ENCODE measurements at regions not wholly inside any gene's neighbourhood (a gene's known extent, or its start where the extent isn't known, plus 50 kb on each side); places are given as distances from the start of the nearest gene placed in this dataset.

DNA sequence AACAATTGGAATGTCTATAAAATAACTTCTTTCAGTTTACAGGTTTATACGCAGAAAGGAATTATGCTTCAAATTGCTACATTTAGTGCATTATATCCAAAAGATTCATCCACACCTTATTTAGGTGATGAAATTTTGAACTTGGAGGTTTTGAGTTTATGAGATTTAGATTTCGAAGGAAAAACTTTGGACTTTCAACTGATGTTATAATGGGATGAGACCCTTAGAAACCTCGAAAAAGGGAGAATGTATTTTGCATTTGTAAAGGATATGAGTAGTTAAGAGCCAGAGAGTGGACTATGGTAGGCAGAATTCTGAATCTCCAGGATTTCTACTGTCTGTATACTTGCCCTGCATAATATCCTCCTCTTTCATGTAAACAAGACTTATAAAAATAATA is 851.6 kb upstream of the MGAT4C start:
- H3K4me3 ChIP-seq (ENCODE audit: low read depth, low read length) = no peak overlapping the region
- DNase-seq (ENCODE audit: low read depth) = no peak

DNA sequence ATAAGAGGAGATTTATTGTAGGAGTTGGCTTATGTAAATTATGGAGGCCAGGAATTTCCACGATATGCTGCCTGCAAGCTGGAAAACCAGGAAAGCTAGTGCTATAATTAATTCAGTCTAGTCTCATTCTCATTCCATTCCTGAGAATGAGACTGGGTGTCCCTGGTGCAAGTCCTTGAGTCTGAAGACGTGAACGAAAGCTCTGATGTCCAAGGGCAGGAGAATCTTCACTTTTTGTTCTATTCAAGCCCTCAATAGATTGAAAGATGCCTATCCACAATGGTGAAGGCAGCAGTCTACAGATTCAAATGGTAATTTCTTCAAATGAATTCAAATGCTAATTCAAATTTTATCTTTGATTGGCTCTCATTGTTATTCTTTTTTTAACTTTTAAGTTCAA is 851.1 kb upstream of the MGAT4C start:
- no peak overlapping the region for H3K4me3 ChIP-seq (ENCODE audit: low read depth, low read length)
- no peak for DNase-seq (ENCODE audit: low read depth)

- no peak for DNase-seq (ENCODE audit: low read depth)
- no peak overlapping the region for H3K4me3 ChIP-seq (ENCODE audit: low read depth, low read length)
Observed at GRCh38 chr12:87096082-87096585, 839.9 kb upstream of the MGAT4C start.

- H3K4me3 ChIP-seq (ENCODE audit: low read depth, low read length) = no peak overlapping the region
- DNase-seq (ENCODE audit: low read depth) = no peak
Observed at GRCh38 chr12:87094356-87094755, 838.2 kb upstream of the MGAT4C start.

GRCh38 chr12:87092421-87092820 is 836.2 kb upstream of the MGAT4C start:
- H3K4me3 ChIP-seq (ENCODE audit: low read depth, low read length) = no peak overlapping the region
- no peak for DNase-seq (ENCODE audit: low read depth)

- H3K4me3 ChIP-seq (ENCODE audit: low read depth, low read length) = no peak overlapping the region
- DNase-seq (ENCODE audit: low read depth) = no peak
Observed at GRCh38 chr12:87086118-87086891, 830.1 kb upstream of the MGAT4C start.

GRCh38 chr12:87085286-87085685 is 829.1 kb upstream of the MGAT4C start:
- no peak for DNase-seq (ENCODE audit: low read depth)
- H3K4me3 ChIP-seq (ENCODE audit: low read depth, low read length) = no peak overlapping the region

GRCh38 chr12:87082756-87083155 is 826.6 kb upstream of the MGAT4C start:
- no peak for DNase-seq (ENCODE audit: low read depth)

GRCh38 chr12:87074781-87075180 is 818.6 kb upstream of the MGAT4C start:
- H3K4me3 ChIP-seq (ENCODE audit: low read depth, low read length) = no peak overlapping the region
- DNase-seq (ENCODE audit: low read depth) = no peak

More at GRCh38 chr12:87082756-87083155, 826.6 kb upstream of the MGAT4C start:
- H3K4me3 ChIP-seq (ENCODE audit: low read depth, low read length) = no peak overlapping the region

GRCh38 chr12:87066326-87066725 is 810.1 kb upstream of the MGAT4C start:
- H3K4me3 ChIP-seq (ENCODE audit: low read depth, low read length) = no peak overlapping the region
- no peak for DNase-seq (ENCODE audit: low read depth)

- DNase-seq (ENCODE audit: low read depth) = no peak
- H3K4me3 ChIP-seq (ENCODE audit: low read depth, low read length) = no peak overlapping the region
Observed at GRCh38 chr12:87059231-87059630, 803.0 kb upstream of the MGAT4C start.

DNA sequence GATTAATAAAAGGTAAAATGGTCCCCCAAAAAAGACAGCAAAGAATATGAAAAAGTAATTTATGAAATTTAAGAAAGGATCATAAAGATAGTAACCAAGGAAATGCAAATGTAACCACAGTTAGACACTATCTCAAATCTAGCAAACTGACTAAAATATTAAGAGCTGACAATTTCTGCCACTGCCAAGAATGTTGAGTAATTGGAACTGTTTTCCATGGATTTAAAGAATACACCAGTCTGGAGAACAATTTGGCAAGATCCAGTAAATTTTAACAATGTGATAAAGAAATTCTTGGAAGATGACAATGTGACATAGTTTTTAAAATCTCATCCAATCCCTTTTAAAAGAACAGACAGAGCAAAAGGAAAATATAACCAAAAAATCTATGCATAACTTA is 798.0 kb upstream of the MGAT4C start:
- no peak overlapping the region for H3K4me3 ChIP-seq (ENCODE audit: low read depth, low read length)
- no peak for DNase-seq (ENCODE audit: low read depth)

DNA sequence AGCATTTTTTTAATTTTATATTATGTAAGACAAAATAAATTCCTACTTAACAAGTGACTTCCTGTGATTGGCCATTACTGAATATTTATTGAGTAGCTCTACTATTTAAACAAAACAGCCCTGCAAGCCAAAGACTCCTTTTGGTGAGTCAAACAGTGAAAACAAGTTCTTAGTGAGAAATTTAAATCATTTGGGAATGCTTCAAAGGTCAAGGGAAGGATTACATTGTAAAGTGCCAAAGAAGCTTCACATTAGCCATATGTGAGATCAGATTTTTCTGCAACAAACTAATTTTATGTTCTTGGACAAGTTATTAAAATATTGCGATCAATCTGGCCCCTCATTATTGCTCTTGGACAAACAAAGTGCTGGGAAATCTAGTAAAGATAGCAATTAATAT is 795.4 kb upstream of the MGAT4C start:
- peak; percentile 2 for DNase-seq (ENCODE audit: low read depth)
- no peak overlapping the region for H3K4me3 ChIP-seq (ENCODE audit: low read depth, low read length)

DNA sequence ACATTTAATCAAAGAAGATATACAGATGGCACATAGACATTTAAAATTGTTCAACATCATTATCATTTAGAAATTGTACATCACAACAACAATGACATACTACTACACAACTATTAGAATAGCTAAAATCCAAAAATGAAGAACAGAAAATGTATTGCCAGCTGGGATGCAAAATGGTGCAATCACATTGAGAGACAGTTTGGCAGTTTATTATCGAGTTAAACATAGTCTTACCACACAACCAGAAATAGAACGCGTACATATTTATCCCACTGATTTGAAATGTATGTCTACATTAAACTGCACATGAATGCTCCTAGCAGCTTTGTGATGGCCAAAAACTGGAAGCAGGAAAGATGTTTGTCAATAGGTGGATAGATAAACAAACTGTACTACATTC is 791.5 kb upstream of the MGAT4C start:
- no peak for DNase-seq (ENCODE audit: low read depth)
- H3K4me3 ChIP-seq (ENCODE audit: low read depth, low read length) = no peak overlapping the region

DNA sequence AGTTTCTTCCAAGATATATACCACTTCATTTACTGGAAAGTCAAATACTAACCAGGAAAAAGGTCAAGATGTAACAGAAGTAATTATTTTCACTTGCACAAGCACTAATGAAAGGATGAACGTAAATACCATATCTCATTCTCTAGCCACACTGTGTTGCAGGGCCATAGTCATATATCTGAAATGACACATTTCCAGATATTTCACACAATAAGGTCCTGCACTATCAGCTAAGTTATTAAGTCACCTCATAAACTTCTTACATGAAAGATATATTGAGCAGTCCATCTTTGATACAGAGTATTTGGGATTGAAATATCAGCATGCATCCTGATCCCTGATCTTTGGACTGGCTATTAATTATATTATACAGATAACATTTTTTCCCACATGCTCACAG is 783.3 kb upstream of the MGAT4C start:
- no peak for DNase-seq (ENCODE audit: low read depth)
- no peak overlapping the region for H3K4me3 ChIP-seq (ENCODE audit: low read depth, low read length)

GRCh38 chr12:87038098-87038497 is 781.9 kb upstream of the MGAT4C start:
- no peak overlapping the region for H3K4me3 ChIP-seq (ENCODE audit: low read depth, low read length)
- no peak for DNase-seq (ENCODE audit: low read depth)

GRCh38 chr12:87025976-87026375 is 769.8 kb upstream of the MGAT4C start:
- H3K4me3 ChIP-seq (ENCODE audit: low read depth, low read length) = no peak overlapping the region
- DNase-seq (ENCODE audit: low read depth) = no peak

GRCh38 chr12:87021400-87021799 is 765.2 kb upstream of the MGAT4C start:
- DNase-seq (ENCODE audit: low read depth) = no peak

GRCh38 chr12:87020071-87020470 is 763.9 kb upstream of the MGAT4C start:
- H3K4me3 ChIP-seq (ENCODE audit: low read depth, low read length) = no peak overlapping the region
- DNase-seq (ENCODE audit: low read depth) = no peak

More at GRCh38 chr12:87021400-87021799, 765.2 kb upstream of the MGAT4C start:
- no peak overlapping the region for H3K4me3 ChIP-seq (ENCODE audit: low read depth, low read length)

- DNase-seq (ENCODE audit: low read depth) = no peak
- H3K4me3 ChIP-seq (ENCODE audit: low read depth, low read length) = no peak overlapping the region
Observed at GRCh38 chr12:87015352-87015751, 759.2 kb upstream of the MGAT4C start.

DNA sequence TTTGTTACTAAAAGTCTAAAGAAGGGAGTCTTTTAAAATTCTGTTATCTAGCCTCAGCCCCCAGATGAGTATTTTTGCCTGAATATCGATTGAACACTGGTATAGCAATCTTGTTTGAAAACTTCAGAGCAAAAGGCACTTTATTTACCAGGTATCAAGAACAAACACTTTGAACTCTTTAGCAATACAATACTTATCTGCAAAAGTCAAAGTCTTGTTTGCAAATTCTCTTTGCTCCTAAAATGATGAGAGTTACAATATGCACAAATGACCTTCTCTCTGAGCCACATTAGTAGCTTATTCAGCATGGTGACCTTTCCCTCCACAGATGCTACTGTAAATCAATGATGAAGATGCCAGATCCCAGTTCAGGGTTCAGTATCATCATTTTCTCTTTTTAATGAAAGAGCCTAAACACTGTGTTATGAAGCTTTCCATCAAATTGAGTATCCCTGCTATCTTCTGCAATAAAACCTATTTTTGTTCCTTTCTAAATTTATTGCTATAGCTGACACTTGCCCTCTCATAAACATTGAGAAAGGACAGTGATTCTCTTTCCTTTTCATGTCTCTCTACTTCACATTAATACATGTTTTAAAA is 752.7 kb upstream of the MGAT4C start:
- H3K4me3 ChIP-seq (ENCODE audit: low read depth, low read length) = no peak overlapping the region
- DNase-seq (ENCODE audit: low read depth) = no peak
